HG02884 (cell line): ENCODE measurements at regions not wholly inside any gene's neighbourhood (a gene's known extent, or its start where the extent isn't known, plus 50 kb on each side); places are given as distances from the start of the nearest gene placed in this dataset.

Experiments
- ATAC-seq: cut with Tn5 transposase; IDR thresholded peaks from one replicate; pipeline ENCODE4 v1.9.1; 2021; ENCODE audit warnings: mild to moderate bottlenecking, moderate library complexity; ENCODE audit not compliant: unreplicated experiment

DNA sequence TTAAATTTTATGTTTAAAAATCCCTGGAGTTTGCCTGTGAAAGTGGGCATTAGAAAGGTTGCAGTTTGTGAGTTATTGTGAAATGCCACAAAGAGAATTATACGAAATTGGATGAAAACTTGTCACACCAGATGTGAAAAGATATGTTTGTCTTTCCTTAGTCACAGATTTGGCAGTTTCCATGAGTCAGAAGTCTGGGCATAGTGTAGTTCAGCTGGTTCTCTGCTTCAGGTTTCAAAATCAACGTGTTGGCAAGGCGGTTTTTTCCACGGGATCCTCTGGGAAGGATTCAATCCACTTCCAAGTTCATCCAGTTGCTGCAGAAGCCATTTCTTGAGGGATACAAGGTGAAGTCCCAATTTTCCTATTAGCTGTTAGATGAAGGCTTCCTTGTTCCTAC, 658.0 kb upstream of the CDH2 start:
- ATAC-seq: no peak

DNA sequence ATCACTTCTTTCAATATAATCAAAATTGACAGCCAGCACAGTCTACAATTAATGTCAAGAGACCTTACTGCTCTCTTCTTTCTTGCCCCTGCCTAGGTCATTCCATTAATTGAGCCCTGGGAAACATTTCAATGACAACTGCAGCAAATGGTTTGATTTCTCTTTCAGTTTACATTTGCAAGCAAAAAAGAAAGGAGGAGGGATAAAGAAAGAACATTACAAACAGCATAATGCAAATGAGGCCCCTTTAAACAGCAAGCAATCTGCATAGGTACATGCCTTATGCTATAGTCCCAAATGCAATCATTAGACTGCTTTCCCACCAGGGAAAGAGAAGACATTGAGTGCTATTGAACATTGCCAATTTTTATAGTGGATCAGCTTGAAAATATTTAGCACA, 655.0 kb upstream of the CDH2 start:
- ATAC-seq: no peak

DNA sequence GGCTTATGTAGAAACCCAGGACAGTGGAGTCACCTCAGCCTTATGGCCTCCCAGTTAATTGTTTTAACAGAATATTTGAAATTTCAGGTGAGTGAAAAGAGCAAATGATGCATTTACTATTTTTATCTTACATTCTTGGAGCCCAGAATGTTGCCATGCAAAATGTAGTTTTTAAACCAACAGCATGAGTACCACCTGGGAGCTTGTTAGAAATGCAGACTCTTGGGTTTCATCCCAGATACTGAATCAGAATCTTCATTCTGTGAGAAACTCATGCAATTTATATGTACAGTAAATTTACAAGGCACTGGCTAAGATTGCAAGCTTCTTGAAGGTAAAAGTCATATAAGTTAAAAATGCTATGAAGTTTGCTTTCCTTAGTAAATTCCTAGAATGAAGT, 654.5 kb upstream of the CDH2 start:
- no peak for ATAC-seq

DNA sequence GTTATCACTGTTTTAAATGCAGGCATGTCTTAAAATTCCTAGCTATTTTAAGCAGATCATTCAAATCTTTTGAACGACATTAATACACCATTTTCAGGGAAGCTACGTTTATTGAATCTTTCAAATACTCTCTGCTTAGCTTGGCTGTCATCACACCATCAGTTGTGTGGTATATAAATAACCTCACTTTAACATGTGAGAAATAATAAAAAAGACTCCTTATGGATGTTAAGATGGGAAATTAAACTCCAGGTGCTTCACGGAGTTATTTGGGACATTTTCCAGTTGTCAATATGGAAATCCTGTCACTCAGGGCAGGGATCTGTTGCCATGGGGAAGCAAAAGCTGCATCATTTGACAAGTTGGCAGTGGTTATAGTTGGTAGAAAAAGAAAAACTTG, 649.2 kb upstream of the CDH2 start:
- no peak for ATAC-seq

DNA sequence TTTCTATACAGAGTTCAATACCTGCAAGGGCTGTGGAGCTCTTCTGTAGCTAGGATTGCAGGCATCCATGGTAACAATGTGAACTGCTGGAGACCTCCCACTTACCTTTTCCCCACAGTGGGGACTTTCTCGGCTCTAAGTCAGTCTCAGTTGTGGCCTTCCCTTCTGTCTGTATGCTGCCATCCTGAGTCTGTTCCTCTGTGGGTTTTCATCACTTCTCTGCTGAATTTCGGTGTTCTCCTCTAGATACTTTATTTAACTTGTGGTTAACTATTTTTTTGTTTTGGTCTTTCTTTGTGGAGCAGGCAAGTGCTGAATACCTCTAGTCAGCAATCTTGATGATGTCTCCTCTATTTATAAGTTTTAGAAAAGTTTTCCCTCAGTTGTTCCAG, 647.2 kb upstream of the CDH2 start:
- ATAC-seq: no peak

DNA sequence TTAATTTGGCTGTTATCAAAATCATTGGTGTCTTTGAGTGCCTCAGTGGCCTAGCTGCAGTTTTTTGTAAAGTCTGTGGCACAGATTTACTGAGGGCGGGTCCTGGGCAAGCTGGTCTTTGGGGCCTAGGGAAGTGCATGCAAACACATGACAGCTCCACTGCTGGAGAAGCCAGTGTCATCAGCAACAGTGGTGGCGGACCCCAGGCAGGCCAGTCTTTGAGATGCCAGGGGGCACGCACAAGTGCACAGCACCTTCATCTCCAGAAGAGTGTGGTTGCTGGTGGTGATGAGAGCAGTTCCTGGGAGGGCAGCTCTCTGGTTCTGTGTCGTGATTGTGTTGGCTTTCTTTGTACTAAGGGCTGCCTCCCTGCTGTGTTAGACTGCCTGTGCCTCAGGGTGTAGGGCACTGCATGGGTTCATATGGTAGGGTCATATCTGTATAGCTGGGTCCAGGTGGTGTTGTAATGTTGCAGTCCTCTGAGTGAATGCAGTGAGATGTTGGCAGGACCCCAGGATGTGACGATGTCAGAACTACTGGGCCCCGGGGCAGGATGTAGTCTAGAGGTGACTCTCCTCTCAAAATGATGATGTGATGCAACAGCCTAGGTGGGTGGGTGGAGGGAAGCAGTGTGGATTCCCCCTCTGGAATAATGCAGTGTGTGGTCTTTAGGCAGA, 646.7 kb upstream of the CDH2 start:
- ATAC-seq: no peak

DNA sequence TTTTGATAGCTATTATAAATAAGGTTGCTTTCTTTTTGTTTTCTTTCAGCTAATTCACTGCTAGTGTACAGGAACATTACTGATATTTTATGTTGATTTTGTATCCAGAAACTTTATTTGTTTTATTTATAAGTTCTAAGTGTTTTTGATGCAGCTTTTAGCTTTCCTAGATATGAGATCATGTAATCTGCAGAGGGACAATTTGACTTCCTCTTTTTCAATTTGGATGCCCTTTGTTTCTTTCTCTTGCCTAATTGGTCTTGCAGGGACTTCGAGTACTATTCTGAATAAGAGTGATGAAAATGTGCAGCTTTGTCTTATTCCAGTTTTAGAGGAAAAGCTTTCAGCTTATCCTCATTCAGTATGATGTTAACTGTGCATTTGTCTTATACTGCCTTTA, 643.4 kb upstream of the CDH2 start:
- ATAC-seq: no peak

DNA sequence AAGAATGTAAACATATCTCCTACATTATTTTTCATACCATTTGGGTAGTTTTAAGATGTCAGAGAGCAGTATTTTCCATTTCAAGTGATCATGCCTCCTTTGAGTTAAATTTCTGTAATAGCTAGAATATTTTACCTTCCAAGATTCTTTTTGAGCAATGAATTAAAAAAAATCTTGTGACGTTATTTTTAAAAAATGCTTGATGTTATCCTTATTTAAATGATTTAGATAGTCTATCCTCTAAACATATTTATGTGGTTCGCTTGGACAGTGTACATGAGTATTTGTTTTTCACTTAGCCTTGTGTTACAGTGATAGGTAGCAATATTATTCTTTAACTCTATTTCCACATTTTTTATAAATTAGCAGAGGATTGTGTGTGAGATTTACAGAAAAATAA, 639.2 kb upstream of the CDH2 start:
- ATAC-seq: no peak

DNA sequence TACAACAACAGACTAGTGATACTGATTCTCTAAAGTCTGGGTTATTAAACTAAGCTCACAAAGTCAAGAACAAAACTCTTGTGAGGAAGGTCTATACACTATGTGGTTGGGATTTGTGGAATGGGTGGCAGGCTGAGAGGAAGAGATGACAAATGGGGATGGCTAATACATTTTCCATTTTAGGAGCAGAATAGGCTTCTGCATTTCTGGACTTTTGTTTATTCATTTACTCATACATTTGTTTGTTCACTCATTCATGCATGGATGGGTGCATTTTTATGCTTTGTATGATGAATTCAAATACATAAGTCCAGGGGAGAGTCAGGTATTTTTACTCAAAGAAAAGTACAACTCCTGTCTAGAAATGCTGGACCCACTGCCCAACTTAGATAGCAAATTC, 637.4 kb upstream of the CDH2 start:
- ATAC-seq: no peak

DNA sequence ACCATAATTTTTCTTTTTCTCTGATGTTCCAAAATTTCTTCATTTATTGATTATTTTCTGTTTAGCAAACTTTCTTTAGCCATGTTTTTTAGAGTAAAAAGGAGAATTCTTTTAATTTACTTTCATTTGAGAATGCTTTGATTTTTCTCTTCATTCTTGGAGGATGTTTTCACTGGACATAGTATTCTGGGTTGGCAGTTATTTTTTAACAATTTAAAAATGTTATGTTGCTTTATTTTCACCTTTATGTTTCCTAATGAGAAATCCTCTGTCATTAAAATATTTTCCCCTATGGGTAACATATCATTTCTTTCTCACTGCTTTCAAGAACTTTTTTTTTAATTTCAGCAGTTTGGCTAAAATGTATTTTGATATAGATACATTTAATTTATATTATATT, 631.4 kb upstream of the CDH2 start:
- ATAC-seq: no peak

DNA sequence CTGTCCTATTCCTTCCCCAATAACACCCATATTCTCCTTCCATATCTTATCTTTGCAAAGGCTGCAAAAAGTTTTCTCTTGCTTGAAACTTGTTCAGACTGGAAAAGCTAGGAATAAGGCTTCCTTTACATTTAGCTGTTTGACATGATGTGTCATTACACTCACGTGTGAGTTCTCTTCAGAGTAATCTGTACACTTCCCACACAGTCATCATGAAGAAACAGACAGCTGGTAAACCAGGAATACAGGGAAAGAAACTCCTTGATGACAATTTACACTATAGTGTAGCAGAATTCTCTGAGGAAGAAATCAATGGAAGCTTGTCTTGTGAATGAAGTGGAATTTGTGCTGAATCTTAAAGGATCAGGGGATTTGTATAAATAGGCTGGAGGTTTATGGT, 628.6 kb upstream of the CDH2 start:
- ATAC-seq: no peak

DNA sequence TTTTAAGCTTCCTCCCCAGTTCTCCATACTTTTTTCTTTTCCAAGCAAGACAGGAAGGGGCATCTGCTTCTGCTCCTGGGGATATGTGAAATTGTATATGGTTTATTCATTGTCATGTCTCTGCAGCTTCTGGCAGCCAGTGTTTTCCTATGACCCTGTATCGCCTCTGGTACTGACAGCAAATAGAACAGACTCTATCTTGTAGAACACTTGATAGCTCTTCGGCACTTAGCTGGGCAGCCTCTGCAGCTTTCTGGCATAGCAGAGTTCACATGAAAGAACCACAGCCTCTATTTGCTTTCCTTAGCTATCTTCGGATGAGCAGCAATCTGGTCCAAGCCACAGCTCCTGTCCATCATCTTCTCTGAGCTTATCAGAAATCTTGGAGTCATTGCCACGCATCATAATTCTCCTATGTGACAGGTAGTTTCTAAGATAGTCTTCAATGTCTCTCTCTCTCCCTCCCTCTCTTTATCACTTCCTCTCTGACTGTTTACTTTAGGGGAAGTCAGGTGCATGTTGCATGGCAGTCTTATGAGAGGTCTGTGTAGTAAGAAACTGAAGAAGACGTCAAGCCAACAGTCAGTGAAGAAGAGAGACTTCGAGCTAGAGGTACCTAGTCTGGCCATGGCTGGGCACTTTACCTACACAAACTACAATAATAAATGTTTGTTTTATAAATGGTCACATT, 627.7 kb upstream of the CDH2 start:
- ATAC-seq: no peak

DNA sequence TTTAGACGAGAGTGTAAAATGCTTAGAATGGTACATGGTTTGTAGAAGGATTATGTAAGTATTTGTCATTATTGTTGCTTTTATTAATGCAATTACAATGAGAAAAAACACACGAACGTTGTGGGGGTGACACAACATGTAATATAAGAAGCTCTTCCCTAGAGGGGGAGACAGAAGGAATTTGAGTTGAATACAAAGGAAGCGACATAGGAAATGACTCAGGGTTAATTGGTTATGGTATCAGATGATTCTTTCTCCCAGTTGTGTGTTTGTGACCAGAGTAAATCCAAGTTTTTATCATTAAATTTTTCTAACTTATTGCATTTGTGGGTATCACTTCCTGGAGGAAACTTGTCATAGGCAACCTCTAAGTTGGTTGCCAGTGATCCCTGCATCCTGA, 625.6 kb upstream of the CDH2 start:
- no peak for ATAC-seq

DNA sequence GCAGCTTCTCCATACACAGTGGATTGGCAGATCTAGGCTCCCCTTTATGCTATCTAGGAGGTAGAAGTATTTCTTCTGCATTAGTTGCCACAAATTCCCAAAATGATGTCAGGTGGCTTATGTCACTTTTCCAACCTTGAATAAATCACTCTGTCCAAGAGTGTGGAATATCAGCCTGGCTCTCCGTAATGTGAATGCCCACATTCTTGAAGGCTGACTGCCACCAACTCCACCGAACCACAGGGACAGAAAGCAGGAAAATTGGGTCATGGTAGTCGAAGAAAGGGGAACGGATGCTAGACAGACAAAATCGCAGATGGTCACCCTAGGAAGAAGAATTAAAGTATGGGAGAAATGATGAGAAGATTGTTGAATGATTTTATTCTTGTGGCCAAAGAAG, 624.9 kb upstream of the CDH2 start:
- ATAC-seq: no peak

DNA sequence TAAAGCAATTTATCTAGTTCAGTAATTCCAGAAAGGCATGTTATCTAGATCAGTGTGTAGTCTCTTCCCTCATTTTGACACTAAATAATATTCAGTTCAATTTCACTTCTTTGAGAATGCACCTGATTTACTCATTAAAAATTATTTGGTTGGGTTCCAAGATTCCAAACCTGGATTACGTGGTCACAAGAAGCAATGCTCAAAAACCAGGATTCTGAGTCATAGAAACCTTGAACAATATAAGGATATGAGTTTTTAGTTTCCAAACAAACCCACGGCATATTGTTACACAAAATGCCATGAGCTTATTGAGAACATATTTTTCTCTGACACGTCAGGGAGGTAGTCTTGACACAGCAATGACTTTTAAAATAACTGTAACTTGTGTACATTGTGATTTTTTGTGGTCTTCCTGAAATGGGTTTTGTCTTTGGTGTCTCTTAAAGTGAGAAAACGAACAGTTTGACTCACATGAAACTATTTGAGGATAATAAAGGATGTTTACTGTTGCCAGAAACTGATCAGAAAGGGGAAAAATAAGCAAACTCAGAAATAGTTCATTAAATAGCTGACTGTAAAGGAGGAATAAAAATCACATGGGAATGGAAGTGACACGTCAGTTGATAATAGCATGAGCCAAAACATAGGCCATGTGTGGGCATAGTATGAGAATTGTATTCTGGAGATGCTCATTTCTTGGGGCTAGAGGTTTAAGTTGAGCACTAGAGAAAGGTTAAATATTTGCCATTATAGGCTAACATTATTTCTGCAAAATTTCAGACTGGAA, 617.7 kb upstream of the CDH2 start:
- no peak for ATAC-seq

DNA sequence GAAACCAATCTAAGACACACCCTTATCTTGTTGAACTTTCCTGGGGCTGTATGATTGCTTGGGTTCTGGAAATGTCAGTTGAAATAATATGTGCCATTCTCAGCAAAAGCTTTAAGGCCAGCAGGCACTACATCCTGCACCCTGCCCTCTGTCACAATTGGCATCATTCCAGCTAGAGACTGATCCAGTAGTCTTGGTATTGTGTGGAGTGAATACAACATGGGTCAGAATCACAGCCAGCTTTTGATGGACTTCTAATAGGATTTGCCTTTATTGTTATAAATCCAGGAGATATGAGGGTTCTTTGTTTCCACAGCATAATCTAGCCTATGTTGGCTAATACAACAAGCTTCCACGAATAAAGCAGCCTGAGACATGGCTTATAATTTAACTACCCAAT, 617.0 kb upstream of the CDH2 start:
- ATAC-seq: no peak

DNA sequence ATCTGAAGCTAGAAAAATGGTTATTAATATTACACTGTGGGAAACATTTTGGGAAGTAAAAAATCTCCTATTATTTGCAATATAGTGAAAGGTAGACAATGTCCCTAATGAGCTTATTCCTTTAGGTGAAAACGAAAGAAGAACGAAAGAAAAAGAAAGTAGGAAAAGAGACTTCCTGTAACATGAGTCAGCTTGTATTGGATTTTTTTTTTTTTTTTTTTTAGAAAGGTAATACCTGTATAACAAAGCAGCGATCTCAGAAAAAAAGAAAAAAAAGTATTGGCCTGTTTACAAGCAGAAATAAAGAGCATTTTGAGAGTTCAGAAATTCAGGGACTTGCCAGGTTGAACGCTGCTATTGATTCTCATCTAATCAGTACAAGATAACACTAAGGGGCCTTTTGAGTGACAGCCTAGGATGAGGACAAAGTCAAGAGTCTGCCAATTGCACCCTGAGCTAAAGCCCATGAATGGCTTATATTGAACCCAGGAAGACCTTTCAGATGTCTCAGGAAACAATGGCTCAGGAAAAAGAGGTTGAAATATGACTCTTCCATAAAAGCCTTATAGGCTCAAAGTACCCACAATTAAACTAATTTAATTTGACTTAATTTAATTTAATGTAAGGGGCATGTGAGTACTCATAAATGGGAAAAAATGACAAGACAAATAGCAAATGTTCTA, 615.6 kb upstream of the CDH2 start:
- ATAC-seq: no peak

DNA sequence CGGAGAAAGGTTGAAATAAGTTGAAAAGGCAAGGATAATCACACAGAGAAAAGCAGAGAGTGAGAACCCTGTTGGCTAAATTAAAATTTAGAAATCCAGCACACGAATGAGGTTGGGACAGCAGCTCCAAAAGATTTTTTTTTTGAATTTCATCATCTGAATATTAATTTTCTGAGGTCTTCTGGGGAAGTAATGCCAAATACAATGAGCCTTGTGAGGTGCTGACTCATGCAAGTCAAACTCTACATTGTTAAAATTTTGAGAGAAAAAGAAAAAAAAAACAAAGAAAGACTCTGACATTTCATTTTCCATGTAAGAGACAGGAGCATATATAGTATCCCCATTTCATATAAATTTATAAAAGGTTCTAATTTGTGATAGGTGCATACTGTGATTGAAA, 614.2 kb upstream of the CDH2 start:
- ATAC-seq: no peak

DNA sequence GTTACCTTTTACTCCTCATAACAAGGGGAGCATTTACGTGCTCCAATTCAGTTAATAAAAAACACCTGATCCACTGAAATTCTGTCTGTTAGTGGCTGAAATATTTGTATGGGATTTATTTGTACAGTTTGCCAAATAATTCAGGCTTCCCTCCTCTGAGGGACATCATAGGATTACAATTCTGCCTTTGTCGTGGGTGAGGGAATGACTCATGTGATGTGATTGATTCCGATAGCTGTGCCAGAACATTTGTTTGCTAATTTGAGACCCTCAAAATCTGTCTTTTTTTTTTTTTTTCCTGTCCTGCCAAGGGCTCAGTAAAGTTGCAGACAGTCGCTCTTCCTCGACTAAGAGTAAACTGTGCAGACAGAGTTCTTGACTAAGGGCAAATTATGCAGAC, 612.6 kb upstream of the CDH2 start:
- no peak for ATAC-seq

DNA sequence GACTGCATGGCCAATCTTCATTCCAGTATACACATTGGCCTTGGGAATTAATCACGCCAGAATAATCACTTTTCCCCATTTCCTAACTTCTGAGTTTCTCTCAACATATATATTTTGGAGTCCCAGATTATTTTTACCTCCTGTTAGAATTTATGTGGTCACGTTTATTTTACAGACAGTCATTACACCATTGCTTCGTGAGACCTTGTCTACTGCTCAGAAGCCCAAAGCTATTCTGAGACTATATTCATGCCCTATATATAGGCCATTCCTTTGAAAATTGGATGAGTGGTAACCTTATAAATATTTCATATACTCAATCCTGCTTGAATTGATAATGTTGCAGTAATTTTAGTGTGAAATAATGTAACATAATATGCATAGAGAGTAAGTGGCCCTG, 610.0 kb upstream of the CDH2 start:
- no peak for ATAC-seq

DNA sequence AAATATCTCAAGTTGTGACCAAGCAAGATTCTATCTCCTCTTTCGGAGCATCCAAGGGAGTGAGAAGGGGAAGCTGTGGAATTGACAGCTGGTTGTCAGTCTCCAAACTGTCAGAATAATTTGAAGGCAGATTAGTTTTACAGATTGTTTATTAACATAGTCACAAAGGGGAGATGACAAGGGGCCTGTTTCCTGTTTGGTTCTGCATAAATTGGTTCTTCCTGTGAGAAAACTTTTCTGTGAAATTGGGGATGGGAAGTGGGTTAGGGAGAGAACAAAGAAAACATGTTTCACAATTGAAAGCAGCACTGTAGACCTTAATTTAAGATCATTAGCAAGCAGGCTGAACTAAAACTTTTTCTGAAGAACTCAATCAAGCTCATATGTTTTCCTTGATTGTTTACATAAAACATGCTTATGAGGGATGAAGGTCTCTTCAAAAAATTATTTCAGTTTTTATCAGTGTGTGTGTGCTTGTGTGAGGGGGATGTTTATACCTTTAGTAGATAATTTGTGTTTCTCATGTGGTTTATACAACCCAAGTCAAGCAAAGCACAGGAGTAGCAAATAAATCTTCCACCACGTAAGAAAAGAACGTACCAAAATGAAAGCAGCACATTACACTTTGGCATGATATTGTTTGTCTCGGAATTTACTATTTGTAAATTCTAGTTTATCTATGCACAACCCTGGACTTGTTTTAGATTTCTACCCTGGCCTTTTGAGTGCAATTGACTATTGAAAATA, 604.9 kb upstream of the CDH2 start:
- no peak for ATAC-seq
